ENCODE measurements at regions not wholly inside any gene's neighbourhood (a gene's known extent, or its start where the extent isn't known, plus 50 kb on each side); places are given as distances from the start of the nearest gene placed in this dataset.

GRCh38 chr6:15023448-15023847 lies 222.4 kb upstream of the JARID2 start:
- Histone ChIP-seq H3K27ac (replicated peaks) (no peak overlapping the region), H3K27me3 (ENCODE audit: insufficient read depth, poor library complexity, severe bottlenecking) (no peaks in the 10 kb centered on the region), H3K4me3 (replicated peaks; ENCODE audit: insufficient read depth, low read length) (no peak overlapping the region)
- DNase-seq (ENCODE audit: low read depth in 1 of 2, low spot score in 1 of 2): no peak
- no peak for TF ChIP-seq GABPA (IDR thresholded peaks at IDR 0.05; ENCODE audit: low read depth)
- no peak for TF ChIP-seq POLR2AphosphoS5 (IDR thresholded peaks at IDR 0.05; ENCODE audit: low read depth)
- TF ChIP-seq, protein P1, sequence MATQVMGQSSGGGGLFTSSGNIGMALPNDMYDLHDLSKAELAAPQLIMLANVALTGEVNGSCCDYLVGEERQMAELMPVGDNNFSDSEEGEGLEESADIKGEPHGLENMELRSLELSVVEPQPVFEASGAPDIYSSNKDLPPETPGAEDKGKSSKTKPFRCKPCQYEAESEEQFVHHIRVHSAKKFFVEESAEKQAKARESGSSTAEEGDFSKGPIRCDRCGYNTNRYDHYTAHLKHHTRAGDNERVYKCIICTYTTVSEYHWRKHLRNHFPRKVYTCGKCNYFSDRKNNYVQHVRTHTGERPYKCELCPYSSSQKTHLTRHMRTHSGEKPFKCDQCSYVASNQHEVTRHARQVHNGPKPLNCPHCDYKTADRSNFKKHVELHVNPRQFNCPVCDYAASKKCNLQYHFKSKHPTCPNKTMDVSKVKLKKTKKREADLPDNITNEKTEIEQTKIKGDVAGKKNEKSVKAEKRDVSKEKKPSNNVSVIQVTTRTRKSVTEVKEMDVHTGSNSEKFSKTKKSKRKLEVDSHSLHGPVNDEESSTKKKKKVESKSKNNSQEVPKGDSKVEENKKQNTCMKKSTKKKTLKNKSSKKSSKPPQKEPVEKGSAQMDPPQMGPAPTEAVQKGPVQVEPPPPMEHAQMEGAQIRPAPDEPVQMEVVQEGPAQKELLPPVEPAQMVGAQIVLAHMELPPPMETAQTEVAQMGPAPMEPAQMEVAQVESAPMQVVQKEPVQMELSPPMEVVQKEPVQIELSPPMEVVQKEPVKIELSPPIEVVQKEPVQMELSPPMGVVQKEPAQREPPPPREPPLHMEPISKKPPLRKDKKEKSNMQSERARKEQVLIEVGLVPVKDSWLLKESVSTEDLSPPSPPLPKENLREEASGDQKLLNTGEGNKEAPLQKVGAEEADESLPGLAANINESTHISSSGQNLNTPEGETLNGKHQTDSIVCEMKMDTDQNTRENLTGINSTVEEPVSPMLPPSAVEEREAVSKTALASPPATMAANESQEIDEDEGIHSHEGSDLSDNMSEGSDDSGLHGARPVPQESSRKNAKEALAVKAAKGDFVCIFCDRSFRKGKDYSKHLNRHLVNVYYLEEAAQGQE (IDR thresholded peaks at IDR 0.05; ENCODE audit: insufficient replicate concordance, low read depth): no peak
- TF ChIP-seq, protein P2, sequence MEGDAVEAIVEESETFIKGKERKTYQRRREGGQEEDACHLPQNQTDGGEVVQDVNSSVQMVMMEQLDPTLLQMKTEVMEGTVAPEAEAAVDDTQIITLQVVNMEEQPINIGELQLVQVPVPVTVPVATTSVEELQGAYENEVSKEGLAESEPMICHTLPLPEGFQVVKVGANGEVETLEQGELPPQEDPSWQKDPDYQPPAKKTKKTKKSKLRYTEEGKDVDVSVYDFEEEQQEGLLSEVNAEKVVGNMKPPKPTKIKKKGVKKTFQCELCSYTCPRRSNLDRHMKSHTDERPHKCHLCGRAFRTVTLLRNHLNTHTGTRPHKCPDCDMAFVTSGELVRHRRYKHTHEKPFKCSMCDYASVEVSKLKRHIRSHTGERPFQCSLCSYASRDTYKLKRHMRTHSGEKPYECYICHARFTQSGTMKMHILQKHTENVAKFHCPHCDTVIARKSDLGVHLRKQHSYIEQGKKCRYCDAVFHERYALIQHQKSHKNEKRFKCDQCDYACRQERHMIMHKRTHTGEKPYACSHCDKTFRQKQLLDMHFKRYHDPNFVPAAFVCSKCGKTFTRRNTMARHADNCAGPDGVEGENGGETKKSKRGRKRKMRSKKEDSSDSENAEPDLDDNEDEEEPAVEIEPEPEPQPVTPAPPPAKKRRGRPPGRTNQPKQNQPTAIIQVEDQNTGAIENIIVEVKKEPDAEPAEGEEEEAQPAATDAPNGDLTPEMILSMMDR (IDR thresholded peaks at IDR 0.05; ENCODE audit: insufficient read depth, low read length): no peak
- no peak for TF ChIP-seq SPI1 (IDR thresholded peaks at IDR 0.05; ENCODE audit: borderline replicate concordance, low read depth)

GRCh38 chr6:15025446-15025845 lies 220.4 kb upstream of the JARID2 start:
- H3K4me3 ChIP-seq (replicated peaks; ENCODE audit: insufficient read depth, low read length): no peak overlapping the region
- TF ChIP-seq GABPA (IDR thresholded peaks at IDR 0.05; ENCODE audit: low read depth): no peak
- no peak for TF ChIP-seq SPI1 (IDR thresholded peaks at IDR 0.05; ENCODE audit: borderline replicate concordance, low read depth)
- TF ChIP-seq POLR2AphosphoS5 (IDR thresholded peaks at IDR 0.05; ENCODE audit: low read depth): no peak
- TF ChIP-seq, protein P2 (IDR thresholded peaks at IDR 0.05; ENCODE audit: insufficient read depth, low read length): no peak
- TF ChIP-seq, protein P1 (IDR thresholded peaks at IDR 0.05; ENCODE audit: insufficient replicate concordance, low read depth): no peak

DNA sequence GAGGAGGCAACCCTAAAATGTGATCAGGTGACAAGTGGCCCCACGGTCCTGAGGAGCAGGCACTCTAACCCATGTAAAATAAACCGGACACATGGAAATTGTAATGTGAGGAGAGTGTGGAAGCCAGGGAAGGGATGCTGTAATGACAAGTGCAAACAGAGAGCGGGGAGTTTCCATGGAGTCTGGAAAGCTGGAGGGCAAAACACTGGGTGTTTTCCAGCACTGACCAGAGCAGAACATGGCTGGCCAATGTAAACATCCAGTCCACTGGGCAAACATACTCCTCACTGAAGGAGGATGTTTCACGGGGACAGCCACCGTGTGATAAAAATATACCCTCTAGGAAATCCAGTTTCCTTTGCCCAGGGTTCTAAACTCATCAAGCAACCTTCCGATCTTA lies 219.0 kb upstream of the JARID2 start:
- H3K27ac ChIP-seq (replicated peaks): no peak overlapping the region
- no peak overlapping the region for H3K4me3 ChIP-seq (replicated peaks; ENCODE audit: insufficient read depth, low read length)
- DNase-seq (ENCODE audit: low read depth in 1 of 2, low spot score in 1 of 2): no peak
- H3K27me3 ChIP-seq (ENCODE audit: insufficient read depth, poor library complexity, severe bottlenecking): no peaks in the 10 kb centered on the region
- TF ChIP-seq, protein P2 (IDR thresholded peaks at IDR 0.05; ENCODE audit: insufficient read depth, low read length): no peak
- TF ChIP-seq SPI1 (IDR thresholded peaks at IDR 0.05; ENCODE audit: borderline replicate concordance, low read depth): no peak

More at GRCh38 chr6:15025446-15025845, 220.4 kb upstream of the JARID2 start:
- H3K27ac ChIP-seq (replicated peaks): no peak overlapping the region
- DNase-seq (ENCODE audit: low read depth in 1 of 2, low spot score in 1 of 2): no peak
- no peaks in the 10 kb centered on the region for H3K27me3 ChIP-seq (ENCODE audit: insufficient read depth, poor library complexity, severe bottlenecking)

DNA sequence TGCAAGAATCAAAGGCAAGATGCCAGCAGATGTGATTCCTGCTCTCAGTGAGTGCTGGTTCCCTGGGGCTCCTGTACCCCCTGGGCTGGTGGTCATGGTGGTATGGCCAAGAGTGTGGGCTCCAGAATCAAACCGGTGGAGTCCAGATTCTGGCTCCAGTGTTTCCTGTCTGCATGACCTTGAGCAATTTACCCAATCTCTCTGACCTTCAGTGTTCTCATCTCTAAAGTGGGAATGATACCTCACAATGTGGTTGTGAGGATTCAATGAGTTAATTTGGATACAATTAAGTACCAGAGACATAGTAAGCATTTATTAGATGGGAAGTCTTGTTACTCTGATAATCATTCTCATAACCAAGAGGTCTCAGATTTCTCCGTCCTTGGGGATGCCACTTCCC lies 218.4 kb upstream of the JARID2 start:
- TF ChIP-seq, protein P2 (IDR thresholded peaks at IDR 0.05; ENCODE audit: insufficient read depth, low read length): no peak
- TF ChIP-seq, protein P1 (IDR thresholded peaks at IDR 0.05; ENCODE audit: insufficient replicate concordance, low read depth): no peak
- TF ChIP-seq SPI1 (IDR thresholded peaks at IDR 0.05; ENCODE audit: borderline replicate concordance, low read depth) (no peak), POLR2AphosphoS5 (IDR thresholded peaks at IDR 0.05; ENCODE audit: low read depth) (no peak)
- no peaks in the 10 kb centered on the region for H3K27me3 ChIP-seq (ENCODE audit: insufficient read depth, poor library complexity, severe bottlenecking)
- no peak for DNase-seq (ENCODE audit: low read depth in 1 of 2, low spot score in 1 of 2)
- H3K4me3 ChIP-seq (replicated peaks; ENCODE audit: insufficient read depth, low read length): no peak overlapping the region
- no peak overlapping the region for H3K27ac ChIP-seq (replicated peaks)

All from HL-60 (cell line).